Vagina (tissue), 2 donors: ENCODE measurements at regions not wholly inside any gene's neighbourhood (a gene's known extent, or its start where the extent isn't known, plus 50 kb on each side); places are given as distances from the start of the nearest gene placed in this dataset.

Experiments used
- CTCF ChIP-seq, 3 experiments: fragments of 450-650 bp in 2 of 3; fragments of 200-600 bp in 1 of 3; sonication (generic) in 1 of 3; IDR thresholded peaks; one replicate each; pipeline ENCODE4 v1.5.1; 2017 to 2019; ENCODE audit warnings: antibody characterized with exemption in 3 of 3, mild to moderate bottlenecking in 2 of 3, moderate library complexity in 2 of 3
- POLR2A ChIP-seq, 2 donors: fragments of 450-650 bp; IDR thresholded peaks; one replicate each; pipeline ENCODE4 v1.6.1; 2017; ENCODE audit warnings: antibody characterized with exemption in 2 of 2, mild to moderate bottlenecking in 2 of 2, moderate library complexity in 2 of 2

GRCh38 chr11:26842478-26843282, 120.8 kb upstream of the SLC5A12 start:
- TF ChIP-seq CTCF (IDR thresholded peaks at IDR 0.05) (no peak), POLR2A (IDR thresholded peaks at IDR 0.05) (no peak)
